SU-DHL-6 (cell line): ENCODE measurements at regions not wholly inside any gene's neighbourhood (a gene's known extent, or its start where the extent isn't known, plus 50 kb on each side); places are given as distances from the start of the nearest gene placed in this dataset.

ENCODE experiments used
- EZH2phosphoT487 ChIP-seq: fragments of 200-600 bp; sonication (generic), shearing (Covaris generic); conservative IDR thresholded peaks from 2 replicates; pipeline ENCODE4 v1.6.1; 2018; ENCODE audit warnings: mild to moderate bottlenecking, antibody characterized with exemption, low read length, moderate library complexity, mixed read lengths
- TF ChIP-seq, protein P1 (sequence below): fragments of 200-600 bp; sonication (generic); IDR thresholded peaks from one replicate; pipeline ENCODE4 v1.5.1; 2017; ENCODE audit warnings: antibody characterized with exemption, mild to moderate bottlenecking, low read length, moderate library complexity; ENCODE audit not compliant: insufficient read depth, poor library complexity, severe bottlenecking

DNA sequence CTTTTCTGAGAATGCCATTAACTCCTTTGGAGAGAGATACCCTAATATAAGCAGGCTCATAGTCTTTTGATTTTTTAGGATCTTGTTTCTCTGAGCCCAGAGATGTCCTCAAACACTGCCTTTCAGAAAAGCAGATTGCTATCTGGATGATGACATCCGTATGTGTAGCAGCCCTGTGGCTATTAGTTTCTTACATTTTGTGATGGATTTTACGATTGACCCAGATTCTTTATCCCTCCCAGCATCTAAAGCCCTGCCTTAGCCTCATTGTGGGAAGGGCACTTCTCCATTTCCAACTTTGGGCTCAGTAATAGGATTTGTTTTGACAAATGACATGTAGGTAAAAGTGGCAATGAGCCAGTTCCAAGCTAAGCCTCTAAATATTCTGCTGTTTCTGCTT, 300.3 kb downstream of the TTLL7 start:
- TF ChIP-seq, protein P1, sequence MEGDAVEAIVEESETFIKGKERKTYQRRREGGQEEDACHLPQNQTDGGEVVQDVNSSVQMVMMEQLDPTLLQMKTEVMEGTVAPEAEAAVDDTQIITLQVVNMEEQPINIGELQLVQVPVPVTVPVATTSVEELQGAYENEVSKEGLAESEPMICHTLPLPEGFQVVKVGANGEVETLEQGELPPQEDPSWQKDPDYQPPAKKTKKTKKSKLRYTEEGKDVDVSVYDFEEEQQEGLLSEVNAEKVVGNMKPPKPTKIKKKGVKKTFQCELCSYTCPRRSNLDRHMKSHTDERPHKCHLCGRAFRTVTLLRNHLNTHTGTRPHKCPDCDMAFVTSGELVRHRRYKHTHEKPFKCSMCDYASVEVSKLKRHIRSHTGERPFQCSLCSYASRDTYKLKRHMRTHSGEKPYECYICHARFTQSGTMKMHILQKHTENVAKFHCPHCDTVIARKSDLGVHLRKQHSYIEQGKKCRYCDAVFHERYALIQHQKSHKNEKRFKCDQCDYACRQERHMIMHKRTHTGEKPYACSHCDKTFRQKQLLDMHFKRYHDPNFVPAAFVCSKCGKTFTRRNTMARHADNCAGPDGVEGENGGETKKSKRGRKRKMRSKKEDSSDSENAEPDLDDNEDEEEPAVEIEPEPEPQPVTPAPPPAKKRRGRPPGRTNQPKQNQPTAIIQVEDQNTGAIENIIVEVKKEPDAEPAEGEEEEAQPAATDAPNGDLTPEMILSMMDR, result no peak
- no peak for TF ChIP-seq EZH2phosphoT487
